PC-3 (cell line): ENCODE measurements at regions not wholly inside any gene's neighbourhood (a gene's known extent, or its start where the extent isn't known, plus 50 kb on each side); places are given as distances from the start of the nearest gene placed in this dataset.

Source experiments
- CTCF ChIP-seq: fragments of 300-600 bp; sonication (generic); conservative IDR thresholded peaks from 2 replicates; pipeline ENCODE4 v1.5.1; 2017; ENCODE audit warnings: antibody characterized with exemption, low read depth, mild to moderate bottlenecking, low read length
- EZH2 ChIP-seq: fragments of 300-600 bp; sonication (generic); IDR thresholded peaks from one replicate; pipeline ENCODE4 v1.6.1; 2017; ENCODE audit warnings: antibody characterized with exemption, mild to moderate bottlenecking, low read length; ENCODE audit not compliant: unreplicated experiment
- EZH2phosphoT487 ChIP-seq: fragments of 300-600 bp; sonication (generic); IDR thresholded peaks from 2 replicates; pipeline ENCODE4 v1.6.1; 2018; ENCODE audit warnings: mild to moderate bottlenecking, antibody characterized with exemption, low read length, borderline replicate concordance

GRCh38 chr3:102194760-102195159, 240.1 kb upstream of the ZPLD1 start:
- no peak for TF ChIP-seq CTCF
- no peak for TF ChIP-seq EZH2
- TF ChIP-seq EZH2phosphoT487: no peak
